HUES64 (cell line): ENCODE measurements at regions not wholly inside any gene's neighbourhood (a gene's known extent, or its start where the extent isn't known, plus 50 kb on each side); places are given as distances from the start of the nearest gene placed in this dataset.
A peak's percentile ranks its signal among the peaks of the same experiment; 100 is the strongest.
"Not testable (repeated sequence)": the region's sequence is repeated elsewhere in the genome, so short reads cannot be mapped to it uniquely, and the experiment has no call there.

Experiments
- H3K27ac ChIP-seq: 2 replicates; pipeline ENCODE4 v1.7.0; 2013; ENCODE audit warnings: low read depth, low read length, inconsistent platforms
- H3K27me3 ChIP-seq: 2 replicates; pipeline ENCODE4 v1.6.1; 2013; ENCODE audit warnings: mild to moderate bottlenecking, low read length; ENCODE audit not compliant: insufficient read depth
- H3K36me3 ChIP-seq: 2 replicates; pipeline ENCODE4 v1.6.1; 2013; ENCODE audit warnings: mild to moderate bottlenecking, low read length; ENCODE audit not compliant: insufficient read depth
- H3K4me1 ChIP-seq: 2 replicates; pipeline ENCODE4 v1.6.1; 2013; ENCODE audit warnings: mild to moderate bottlenecking, low read length, moderate library complexity; ENCODE audit not compliant: insufficient read depth
- H3K4me3 ChIP-seq: 2 replicates; pipeline ENCODE4 v1.5.1; 2013; ENCODE audit warnings: mild to moderate bottlenecking, low read length, moderate library complexity
- H3K9ac ChIP-seq: 2 replicates; pipeline ENCODE4 v1.6.1; 2013; ENCODE audit warnings: mild to moderate bottlenecking, low read depth, low read length
- H3K9me3 ChIP-seq: 2 replicates; pipeline ENCODE4 v1.6.1; 2013; ENCODE audit warnings: low read depth, low read length; ENCODE audit not compliant: insufficient read depth
- WGBS: fragments of 150-250, 120-280 bp; methylation state at CpG from one replicate; pipeline ENCODE4 v1.1.7; 2013; ENCODE audit warnings: missing lambda C conversion rate; 5-methylcytosine and 5-hydroxymethylcytosine counted together

- H3K9ac ChIP-seq, H3K27me3 ChIP-seq, H3K4me1 ChIP-seq, H3K27ac ChIP-seq, H3K4me3 ChIP-seq, H3K9me3 ChIP-seq, H3K36me3 ChIP-seq: not testable (repeated sequence)
- no CpG with 5 or more reads among the region's 7 CpGs for WGBS
Observed at GRCh38 chr9:66779944-66780661, 120.4 kb upstream of the ZNF658 start.

GRCh38 chr9:66781240-66781639, 119.3 kb upstream of the ZNF658 start:
- H3K9me3 ChIP-seq, H3K27me3 ChIP-seq, H3K36me3 ChIP-seq, H3K9ac ChIP-seq, H3K4me3 ChIP-seq, H3K4me1 ChIP-seq, H3K27ac ChIP-seq: not testable (repeated sequence)
- no CpG with 5 or more reads among the region's 1 CpG for WGBS

GRCh38 chr9:66782010-66782409, 118.5 kb upstream of the ZNF658 start:
- H3K4me1 ChIP-seq, H3K9me3 ChIP-seq, H3K4me3 ChIP-seq, H3K27me3 ChIP-seq, H3K27ac ChIP-seq, H3K36me3 ChIP-seq, H3K9ac ChIP-seq: not testable (repeated sequence)
- WGBS: 87% methylated on average over 1 of the region's 6 CpGs

GRCh38 chr9:66785603-66786002, 114.9 kb upstream of the ZNF658 start:
- WGBS: 94% methylated on average over 1 of the region's 3 CpGs
- H3K4me1 ChIP-seq, H3K4me3 ChIP-seq, H3K36me3 ChIP-seq, H3K27ac ChIP-seq, H3K9ac ChIP-seq, H3K27me3 ChIP-seq, H3K9me3 ChIP-seq: not testable (repeated sequence)

GRCh38 chr9:66791092-66791750, 109.3 kb upstream of the ZNF658 start:
- H3K9me3 ChIP-seq: not testable (repeated sequence)

GRCh38 chr9:66794769-66795168, 105.8 kb upstream of the ZNF658 start:
- H3K4me1 ChIP-seq: peaks cover 17% of the 10 kb centered on the region
- H3K9ac ChIP-seq, H3K36me3 ChIP-seq, H3K4me3 ChIP-seq, H3K27me3 ChIP-seq, H3K9me3 ChIP-seq: not testable (repeated sequence)
- no CpG with 5 or more reads among the region's 2 CpGs for WGBS
- H3K27ac ChIP-seq: peak overlapping the region; percentile 63; the same call in 1 of the 2 replicates

More at GRCh38 chr9:66791092-66791750, 109.3 kb upstream of the ZNF658 start:
- peak overlapping the region; percentile 81; the same call in 1 of the 2 replicates for H3K27ac ChIP-seq
- H3K36me3 ChIP-seq, H3K4me1 ChIP-seq, H3K9ac ChIP-seq, H3K4me3 ChIP-seq, H3K27me3 ChIP-seq: not testable (repeated sequence)
- WGBS: no CpG with 5 or more reads among the region's 5 CpGs

- H3K9me3 ChIP-seq, H3K9ac ChIP-seq, H3K4me3 ChIP-seq, H3K36me3 ChIP-seq, H3K27me3 ChIP-seq, H3K27ac ChIP-seq: not testable (repeated sequence)
- peaks cover 17% of the 10 kb centered on the region for H3K4me1 ChIP-seq
- no CpG with 5 or more reads among the region's 3 CpGs for WGBS
Observed at GRCh38 chr9:66795723-66796503, 104.6 kb upstream of the ZNF658 start.

- Histone ChIP-seq H3K27ac (peak overlapping the region; percentile 85; the same call in 1 of the 2 replicates), H3K4me1 (peaks cover 17% of the 10 kb centered on the region)
- 26% methylated on average over 8 of the region's 8 CpGs for WGBS
- not testable (repeated sequence) for H3K36me3 ChIP-seq, H3K27me3 ChIP-seq, H3K9me3 ChIP-seq, H3K9ac ChIP-seq, H3K4me3 ChIP-seq
Observed at GRCh38 chr9:66797905-66798616, 102.5 kb upstream of the ZNF658 start.

- H3K36me3 ChIP-seq, H3K4me1 ChIP-seq, H3K4me3 ChIP-seq, H3K9me3 ChIP-seq, H3K27me3 ChIP-seq, H3K9ac ChIP-seq, H3K27ac ChIP-seq: not testable (repeated sequence)
- 17% methylated on average over 1 of the region's 1 CpG for WGBS
Observed at GRCh38 chr9:66803619-66804018, 96.9 kb upstream of the ZNF658 start.

- H3K9ac ChIP-seq, H3K9me3 ChIP-seq, H3K4me1 ChIP-seq, H3K27ac ChIP-seq, H3K36me3 ChIP-seq, H3K4me3 ChIP-seq, H3K27me3 ChIP-seq: not testable (repeated sequence)
Observed at GRCh38 chr9:66810247-66810646, 90.3 kb upstream of the ZNF658 start.

GRCh38 chr9:66812367-66812766, 88.2 kb upstream of the ZNF658 start:
- not testable (repeated sequence) for H3K27me3 ChIP-seq, H3K9me3 ChIP-seq, H3K4me3 ChIP-seq, H3K36me3 ChIP-seq, H3K4me1 ChIP-seq
- WGBS: no CpG with 5 or more reads among the region's 1 CpG
- Histone ChIP-seq H3K27ac (peak overlapping the region; percentile 88; the same call in 1 of the 2 replicates), H3K9ac (0 out of 2 replicates have a peak overlapping the region, but pooled peaks have one; percentile 50)
